PC-3 (cell line): ENCODE measurements at regions not wholly inside any gene's neighbourhood (a gene's known extent, or its start where the extent isn't known, plus 50 kb on each side); places are given as distances from the start of the nearest gene placed in this dataset.
A peak's percentile ranks its signal among the peaks of the same experiment; 100 is the strongest.

ENCODE experiments used
- ATAC-seq: fragments of 200-7000 bp; cut with Tn5 transposase; 2 replicates; pipeline ENCODE4 v1.9.1; 2020; ENCODE audit warnings: mild to moderate bottlenecking, moderate library complexity
- BruUV-seq: library from RNA; stranded (reverse); fragments of 400-500 nt; replicated peaks from 2 replicates; lab custom pipeline; 2021; lab: Mats Ljungman, UMichigan
- CTCF ChIA-PET: fragments of 300-600 bp; sonication (Branson Sonifier 250); formaldehyde crosslinking; loops from one replicate; lab custom pipeline; 2022; ENCODE audit warnings: antibody characterized with exemption; lab: Charles Lee
- POLR2A ChIA-PET: fragments of 300-600 bp; sonication (Branson Sonifier 250); formaldehyde crosslinking; loops from one replicate; lab custom pipeline; 2022; ENCODE audit warnings: antibody characterized with exemption; ENCODE audit not compliant: unreplicated experiment; lab: Charles Lee
- DNase-seq: peaks from one replicate; pipeline ENCODE4 v3.0.0-alpha.2; 2015
- H2AFZ ChIP-seq: fragments of 300-600 bp; sonication (generic); 2 replicates; pipeline ENCODE4 v1.6.0; 2016; ENCODE audit warnings: antibody characterized with exemption, low read length
- H3F3A ChIP-seq: fragments of 300-600 bp; sonication (generic); one replicate; pipeline ENCODE4 v1.6.0; 2017; ENCODE audit warnings: antibody characterized with exemption, low read length, control low read depth, mild to moderate bottlenecking; ENCODE audit not compliant: unreplicated experiment
- H3K27ac ChIP-seq: fragments of 300-600 bp; sonication (generic); 2 replicates; pipeline ENCODE4 v1.5.1; 2016; ENCODE audit warnings: mild to moderate bottlenecking, low read length
- H3K27me3 ChIP-seq: fragments of 300-600 bp; sonication (generic); 2 replicates; pipeline ENCODE4 v1.6.1; 2016; ENCODE audit warnings: low read length, mixed read lengths
- H3K36me3 ChIP-seq: fragments of 300-600 bp; sonication (generic); 2 replicates; pipeline ENCODE4 v1.6.1; 2016; ENCODE audit warnings: low read depth, mixed run types, low read length, mixed read lengths
- H3K4me1 ChIP-seq: fragments of 300-600 bp; sonication (generic); 2 replicates; pipeline ENCODE4 v1.5.1; 2016; ENCODE audit warnings: low read length; ENCODE audit not compliant: insufficient read depth
- H3K4me2 ChIP-seq: fragments of 300-600 bp; sonication (generic); 2 replicates; pipeline ENCODE4 v1.6.0; 2016; ENCODE audit warnings: low read length
- H3K4me3 ChIP-seq: fragments of 300-600 bp; sonication (generic); 2 replicates; pipeline ENCODE4 v1.5.1; 2016; ENCODE audit warnings: mild to moderate bottlenecking, low read length, mixed read lengths
- H3K79me2 ChIP-seq: fragments of 300-600 bp; sonication (generic); 2 replicates; pipeline ENCODE4 v1.6.1; 2017; ENCODE audit warnings: low read length, mixed read lengths
- H3K9ac ChIP-seq: fragments of 300-600 bp; sonication (generic); 2 replicates; pipeline ENCODE4 v1.6.0; 2016; ENCODE audit warnings: mild to moderate bottlenecking, low read length
- H3K9me2 ChIP-seq: fragments of 300-600 bp; sonication (generic); replicated peaks from 2 replicates; pipeline ENCODE4 v1.6.1; 2016; ENCODE audit warnings: mixed run types, low read length, mixed read lengths
- H3K9me3 ChIP-seq: fragments of 300-600 bp; sonication (generic); 2 replicates; pipeline ENCODE4 v1.6.1; 2016; ENCODE audit warnings: low read length, mixed read lengths
- H4K20me1 ChIP-seq: fragments of 300-600 bp; sonication (generic); 2 replicates; pipeline ENCODE4 v1.6.1; 2016; ENCODE audit warnings: low read length, mixed read lengths
- CTCF ChIP-seq: fragments of 300-600 bp; sonication (generic); conservative IDR thresholded peaks from 2 replicates; pipeline ENCODE4 v1.5.1; 2017; ENCODE audit warnings: antibody characterized with exemption, low read depth, mild to moderate bottlenecking, low read length
- EZH2 ChIP-seq: fragments of 300-600 bp; sonication (generic); IDR thresholded peaks from one replicate; pipeline ENCODE4 v1.6.1; 2017; ENCODE audit warnings: antibody characterized with exemption, mild to moderate bottlenecking, low read length; ENCODE audit not compliant: unreplicated experiment
- EZH2phosphoT487 ChIP-seq: fragments of 300-600 bp; sonication (generic); IDR thresholded peaks from 2 replicates; pipeline ENCODE4 v1.6.1; 2018; ENCODE audit warnings: mild to moderate bottlenecking, antibody characterized with exemption, low read length, borderline replicate concordance
- intact Hi-C: fragments of 100-400 bp; cut with micrococcal nuclease; formaldehyde crosslinking; loops from 2 replicates; pipeline ENCODE4 v1.9.0; 2023

- Histone ChIP-seq H3K4me1 (no peaks in the 10 kb centered on the region), H3K9me3 (no peaks in the 10 kb centered on the region), H3F3A (no peaks in the 10 kb centered on the region), H4K20me1 (no peaks in the 10 kb centered on the region), H3K36me3 (no peaks in the 10 kb centered on the region), H3K27ac (no peak overlapping the region), H3K9me2 (no peaks in the 10 kb centered on the region), H3K9ac (no peak overlapping the region), H3K27me3 (peaks cover 7% of the 10 kb centered on the region; the same call in 1 of the 2 replicates), H3K79me2 (no peaks in the 10 kb centered on the region), H3K4me2 (no peak overlapping the region), H3K4me3 (no peak overlapping the region), H2AFZ (no peak overlapping the region)
- BruUV-seq, result no TSS peak
- ChIA-PET CTCF (no interaction called here), POLR2A (no interaction called here)
- ATAC-seq, result no peak
- intact Hi-C loops, result no loop called here
- DNase-seq, result no peak
- TF ChIP-seq CTCF, result no peak
- no peak for TF ChIP-seq EZH2phosphoT487
- no peak for TF ChIP-seq EZH2
These were observed 67.5 kb upstream of the SETMAR start for GRCh38 chr3:4235690-4236089.

- BruUV-seq, result no TSS peak
- Histone ChIP-seq H3K9me3 (no peaks in the 10 kb centered on the region), H3K27me3 (no peaks in the 10 kb centered on the region), H2AFZ (no peak overlapping the region), H3K9me2 (no peaks in the 10 kb centered on the region), H3K4me2 (no peak overlapping the region), H3K27ac (no peak overlapping the region), H4K20me1 (no peaks in the 10 kb centered on the region), H3F3A (no peaks in the 10 kb centered on the region), H3K4me1 (no peaks in the 10 kb centered on the region), H3K4me3 (no peak overlapping the region), H3K36me3 (no peaks in the 10 kb centered on the region), H3K9ac (no peak overlapping the region), H3K79me2 (no peaks in the 10 kb centered on the region)
- intact Hi-C loops, result no loop called here
- CTCF ChIA-PET, result no interaction called here
- TF ChIP-seq EZH2 (no peak), EZH2phosphoT487 (no peak), CTCF (no peak)
- POLR2A ChIA-PET, result no interaction called here
- DNase-seq, result no peak
- ATAC-seq, result no peak
These were observed 61.5 kb upstream of the SETMAR start for GRCh38 chr3:4241595-4242170.

- ATAC-seq, result no peak
These were observed 57.5 kb upstream of the SETMAR start for GRCh38 chr3:4245671-4246070.

More at GRCh38 chr3:4245671-4246070, 57.5 kb upstream of the SETMAR start:
- Histone ChIP-seq H3K4me1 (no peaks in the 10 kb centered on the region), H3K9me3 (no peaks in the 10 kb centered on the region), H4K20me1 (no peaks in the 10 kb centered on the region), H3K79me2 (no peaks in the 10 kb centered on the region), H2AFZ (no peak overlapping the region), H3K27me3 (no peaks in the 10 kb centered on the region), H3K4me3 (no peak overlapping the region), H3K4me2 (no peak overlapping the region), H3F3A (no peaks in the 10 kb centered on the region), H3K36me3 (no peaks in the 10 kb centered on the region), H3K9ac (no peak overlapping the region), H3K9me2 (no peaks in the 10 kb centered on the region), H3K27ac (no peak overlapping the region)
- peak; percentile 4 for DNase-seq
- TF ChIP-seq EZH2, result no peak
- no peak for TF ChIP-seq EZH2phosphoT487
- no peak for TF ChIP-seq CTCF
- ChIA-PET CTCF (no interaction called here), POLR2A (no interaction called here)
- intact Hi-C loops, result no loop called here
- no TSS peak for BruUV-seq
